GM23338 (cell line): ENCODE measurements at regions not wholly inside any gene's neighbourhood (a gene's known extent, or its start where the extent isn't known, plus 50 kb on each side); places are given as distances from the start of the nearest gene placed in this dataset.
"Not testable (repeated sequence)": the region's sequence is repeated elsewhere in the genome, so short reads cannot be mapped to it uniquely, and the experiment has no call there.

Experiments used
- POLR2AphosphoS5 ChIP-seq: IDR thresholded peaks from 2 replicates; pipeline ENCODE4 v1.6.1; 2016; ENCODE audit warnings: antibody characterized with exemption, low read depth
- TF ChIP-seq, protein P1 (sequence below), 2 experiments: fragments of 200-600 bp in 1 of 2; sonication (generic) in 1 of 2; conservative IDR thresholded peaks; 2 replicates each; pipeline versions ENCODE4 v1.5.1 to v1.6.1; 2016 to 2017; ENCODE audit warnings: antibody characterized with exemption in 2 of 2, low read depth in 2 of 2, mild to moderate bottlenecking in 2 of 2, moderate library complexity in 1 of 2

DNA sequence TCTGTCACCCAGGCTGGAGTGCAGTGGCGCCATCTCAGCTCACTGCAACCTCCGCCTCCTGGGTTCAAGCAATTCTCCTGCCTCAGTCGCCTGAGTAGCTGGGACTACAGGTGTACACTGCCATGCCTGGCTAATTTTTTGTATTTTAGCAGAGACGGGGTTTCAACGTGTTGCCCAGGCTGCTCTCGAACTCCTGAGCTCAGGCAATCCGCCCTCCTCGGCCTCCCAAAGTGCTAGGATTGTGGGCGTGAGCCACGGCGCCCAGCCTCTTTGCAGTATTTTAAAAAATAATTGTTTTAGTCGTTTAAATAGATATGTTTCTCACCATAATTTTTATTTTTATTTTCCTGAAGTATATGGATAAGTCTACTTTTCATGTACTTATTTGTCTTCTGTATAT, 452.9 kb upstream of the SPTLC3 start:
- not testable (repeated sequence) for TF ChIP-seq POLR2AphosphoS5
- TF ChIP-seq, protein P1, sequence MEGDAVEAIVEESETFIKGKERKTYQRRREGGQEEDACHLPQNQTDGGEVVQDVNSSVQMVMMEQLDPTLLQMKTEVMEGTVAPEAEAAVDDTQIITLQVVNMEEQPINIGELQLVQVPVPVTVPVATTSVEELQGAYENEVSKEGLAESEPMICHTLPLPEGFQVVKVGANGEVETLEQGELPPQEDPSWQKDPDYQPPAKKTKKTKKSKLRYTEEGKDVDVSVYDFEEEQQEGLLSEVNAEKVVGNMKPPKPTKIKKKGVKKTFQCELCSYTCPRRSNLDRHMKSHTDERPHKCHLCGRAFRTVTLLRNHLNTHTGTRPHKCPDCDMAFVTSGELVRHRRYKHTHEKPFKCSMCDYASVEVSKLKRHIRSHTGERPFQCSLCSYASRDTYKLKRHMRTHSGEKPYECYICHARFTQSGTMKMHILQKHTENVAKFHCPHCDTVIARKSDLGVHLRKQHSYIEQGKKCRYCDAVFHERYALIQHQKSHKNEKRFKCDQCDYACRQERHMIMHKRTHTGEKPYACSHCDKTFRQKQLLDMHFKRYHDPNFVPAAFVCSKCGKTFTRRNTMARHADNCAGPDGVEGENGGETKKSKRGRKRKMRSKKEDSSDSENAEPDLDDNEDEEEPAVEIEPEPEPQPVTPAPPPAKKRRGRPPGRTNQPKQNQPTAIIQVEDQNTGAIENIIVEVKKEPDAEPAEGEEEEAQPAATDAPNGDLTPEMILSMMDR (conservative IDR thresholded peaks at IDR 0.05; ENCODE audit: low read depth in 2 of 2) = not testable (repeated sequence)
